VCaP (cell line): ENCODE measurements at regions not wholly inside any gene's neighbourhood (a gene's known extent, or its start where the extent isn't known, plus 50 kb on each side); places are given as distances from the start of the nearest gene placed in this dataset.

ENCODE experiments used
- H3K27ac ChIP-seq: fragments of 450-650 bp; 2 replicates; pipeline ENCODE4 v1.5.1; 2017
- TF ChIP-seq, protein P1 (sequence below): fragments of 450-650 bp; conservative IDR thresholded peaks from 2 replicates; pipeline ENCODE4 v1.5.1; 2017; ENCODE audit warnings: mild to moderate bottlenecking, moderate library complexity

DNA sequence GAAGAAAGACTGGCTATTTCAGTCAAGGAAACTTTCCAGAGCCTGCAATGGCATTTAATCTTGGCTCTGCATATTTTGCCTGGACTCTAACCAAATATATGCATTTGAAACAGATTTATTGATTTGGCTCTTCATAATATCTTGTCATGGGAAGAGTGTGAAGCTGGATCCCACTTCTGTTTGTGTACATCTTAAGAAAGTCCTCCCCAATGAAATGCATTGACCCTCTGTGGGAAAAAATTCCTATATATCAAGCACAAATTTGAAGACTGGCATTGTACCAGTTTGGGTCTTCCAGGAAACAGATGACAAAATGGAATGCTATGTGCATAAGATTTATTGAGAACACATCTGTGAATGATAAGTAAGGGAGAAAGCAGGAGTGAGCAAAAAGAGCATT lies 897.3 kb upstream of the TENM3 start:
- TF ChIP-seq, protein P1, sequence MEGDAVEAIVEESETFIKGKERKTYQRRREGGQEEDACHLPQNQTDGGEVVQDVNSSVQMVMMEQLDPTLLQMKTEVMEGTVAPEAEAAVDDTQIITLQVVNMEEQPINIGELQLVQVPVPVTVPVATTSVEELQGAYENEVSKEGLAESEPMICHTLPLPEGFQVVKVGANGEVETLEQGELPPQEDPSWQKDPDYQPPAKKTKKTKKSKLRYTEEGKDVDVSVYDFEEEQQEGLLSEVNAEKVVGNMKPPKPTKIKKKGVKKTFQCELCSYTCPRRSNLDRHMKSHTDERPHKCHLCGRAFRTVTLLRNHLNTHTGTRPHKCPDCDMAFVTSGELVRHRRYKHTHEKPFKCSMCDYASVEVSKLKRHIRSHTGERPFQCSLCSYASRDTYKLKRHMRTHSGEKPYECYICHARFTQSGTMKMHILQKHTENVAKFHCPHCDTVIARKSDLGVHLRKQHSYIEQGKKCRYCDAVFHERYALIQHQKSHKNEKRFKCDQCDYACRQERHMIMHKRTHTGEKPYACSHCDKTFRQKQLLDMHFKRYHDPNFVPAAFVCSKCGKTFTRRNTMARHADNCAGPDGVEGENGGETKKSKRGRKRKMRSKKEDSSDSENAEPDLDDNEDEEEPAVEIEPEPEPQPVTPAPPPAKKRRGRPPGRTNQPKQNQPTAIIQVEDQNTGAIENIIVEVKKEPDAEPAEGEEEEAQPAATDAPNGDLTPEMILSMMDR, result no peak
- H3K27ac ChIP-seq, result no peak overlapping the region

DNA sequence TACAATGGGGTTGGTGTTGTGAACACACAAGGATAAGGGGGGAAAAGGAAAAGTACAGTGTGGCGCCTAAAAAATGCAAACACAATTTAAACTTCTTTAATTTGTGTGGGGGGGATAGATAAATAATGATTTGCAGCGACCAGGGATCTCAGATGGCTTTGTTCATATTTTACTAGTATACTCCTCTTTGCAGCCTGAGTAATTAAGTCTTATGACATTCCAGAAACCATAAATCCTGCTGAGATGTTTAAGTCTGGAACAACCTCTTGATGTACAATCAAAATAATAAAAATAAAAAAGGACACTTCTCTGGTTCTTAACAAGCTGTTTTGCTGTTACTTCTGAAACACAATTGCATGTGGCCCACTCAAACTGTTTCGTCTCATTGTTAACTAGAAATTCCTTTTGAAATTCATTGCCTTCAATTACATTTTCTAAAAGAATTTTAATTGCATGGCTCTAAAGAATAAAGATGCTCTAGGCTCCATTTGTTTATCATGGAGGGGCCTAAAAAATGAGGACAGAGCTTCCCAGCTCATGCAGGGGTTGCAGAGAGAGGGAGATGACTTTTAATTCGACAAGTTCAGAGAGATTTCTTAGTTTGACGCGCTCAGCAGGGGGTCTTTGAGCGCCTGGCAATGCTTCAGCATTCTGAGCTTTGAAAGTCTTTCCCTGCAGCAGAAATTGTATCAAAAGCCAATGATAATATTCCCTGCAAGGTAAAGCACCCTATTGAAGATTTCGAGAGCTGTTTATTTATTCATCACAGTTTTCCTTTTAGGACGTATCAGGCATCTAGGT lies 892.4 kb upstream of the TENM3 start:
- TF ChIP-seq, protein P1, result no peak

DNA sequence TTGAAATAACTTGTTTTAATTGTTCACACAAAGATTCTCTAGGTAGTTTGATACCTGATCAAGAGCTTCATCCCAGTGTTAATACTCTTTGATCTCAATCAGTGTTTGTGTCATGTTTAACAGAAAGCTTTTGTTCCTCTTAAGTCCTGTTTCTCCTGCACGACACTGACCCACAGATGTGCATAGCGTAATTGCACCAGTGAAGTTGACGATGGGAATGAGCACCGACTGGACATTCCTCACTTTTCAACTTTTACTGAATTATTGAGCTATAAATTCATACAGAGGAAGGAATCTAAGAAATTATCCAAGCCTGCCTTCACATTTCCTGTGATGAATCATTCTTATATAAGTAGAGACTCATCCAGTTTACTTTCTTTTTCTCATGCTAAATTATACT lies 878.7 kb upstream of the TENM3 start:
- H3K27ac ChIP-seq, result no peak overlapping the region
- TF ChIP-seq, protein P1, result no peak

More for the DNA sequence above, 892.4 kb upstream of the TENM3 start:
- no peak overlapping the region for H3K27ac ChIP-seq

DNA sequence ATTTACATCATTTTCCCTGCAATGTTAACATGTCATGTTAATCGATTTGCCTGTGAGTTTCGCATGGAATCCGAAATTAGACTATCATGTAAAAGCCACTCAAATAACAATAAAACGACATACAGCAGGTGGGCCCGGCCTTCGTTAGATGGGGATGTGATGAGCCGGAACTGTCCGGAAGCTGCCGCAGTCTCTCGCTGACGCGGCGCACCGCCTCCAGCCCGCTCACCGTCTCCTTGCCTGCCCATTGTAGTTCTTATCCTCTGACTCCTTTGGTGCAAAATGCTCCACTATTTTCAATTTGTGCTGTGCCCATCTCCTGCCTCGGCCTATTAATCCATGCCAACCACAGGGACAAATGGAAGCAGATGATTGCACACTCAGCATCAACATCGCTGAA lies 877.5 kb upstream of the TENM3 start:
- no peak overlapping the region for H3K27ac ChIP-seq
- TF ChIP-seq, protein P1, result no peak

DNA sequence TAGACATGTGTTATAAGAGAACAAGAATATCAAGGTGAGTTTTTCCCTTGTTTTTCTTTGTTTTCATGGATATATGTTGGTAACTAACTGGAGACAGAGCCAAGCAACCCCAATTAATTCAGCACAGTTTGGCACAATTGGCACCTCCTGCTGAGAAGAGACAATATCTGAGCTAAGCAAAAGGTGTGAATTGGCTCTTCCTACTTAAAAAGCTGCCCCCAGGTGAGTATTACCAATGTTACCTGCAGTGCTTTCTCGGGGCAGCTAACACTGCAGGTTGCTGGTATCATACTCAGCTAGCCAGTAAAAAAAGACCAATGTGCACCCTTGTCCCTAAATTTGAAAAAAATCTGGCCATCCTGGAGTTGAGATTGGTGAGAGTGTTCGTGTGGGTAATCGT lies 871.2 kb upstream of the TENM3 start:
- H3K27ac ChIP-seq, result no peak overlapping the region
- TF ChIP-seq, protein P1, result no peak

DNA sequence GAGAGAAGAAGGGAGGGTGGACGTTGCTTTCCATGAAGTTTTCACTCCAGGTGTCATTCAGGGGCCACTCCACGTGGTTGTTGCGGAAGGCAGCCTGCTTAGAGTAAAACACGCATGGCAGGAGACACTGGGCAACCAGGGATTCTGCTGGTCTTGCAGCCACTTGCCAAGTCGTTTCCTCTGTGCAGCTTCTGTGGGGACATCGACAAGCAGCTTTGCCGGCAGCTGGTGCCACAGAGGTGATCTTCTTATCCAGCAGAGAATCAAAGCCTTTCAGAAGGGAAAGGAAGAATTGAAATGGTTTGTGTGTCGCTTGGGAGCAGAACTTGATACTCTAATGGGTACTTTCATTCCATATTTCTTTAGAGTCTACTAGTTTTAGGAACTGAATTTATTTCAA lies 867.1 kb upstream of the TENM3 start:
- H3K27ac ChIP-seq, result no peak overlapping the region
- TF ChIP-seq, protein P1, result no peak

DNA sequence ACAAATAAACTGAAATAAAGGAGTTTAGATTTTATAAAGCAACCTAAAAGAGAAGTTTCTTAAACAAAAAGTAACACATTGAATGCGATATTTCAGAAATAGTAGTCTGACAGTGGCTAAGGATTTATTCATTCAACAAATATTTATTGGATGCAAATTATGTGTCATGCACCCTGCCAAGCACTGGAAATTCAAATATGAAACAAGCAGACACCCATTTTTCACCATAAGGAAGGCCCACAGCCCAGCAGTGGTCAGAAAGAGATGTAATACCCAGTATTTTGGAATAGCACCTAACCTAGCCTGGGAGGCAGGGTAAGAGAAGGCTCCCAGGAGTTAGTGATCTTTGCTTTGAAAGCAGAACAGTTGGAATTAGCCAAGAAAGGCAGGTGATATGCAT lies 855.1 kb upstream of the TENM3 start:
- H3K27ac ChIP-seq, result no peak overlapping the region
- TF ChIP-seq, protein P1, result no peak
